ENCODE measurements at regions not wholly inside any gene's neighbourhood (a gene's known extent, or its start where the extent isn't known, plus 50 kb on each side); places are given as distances from the start of the nearest gene placed in this dataset.

DNA sequence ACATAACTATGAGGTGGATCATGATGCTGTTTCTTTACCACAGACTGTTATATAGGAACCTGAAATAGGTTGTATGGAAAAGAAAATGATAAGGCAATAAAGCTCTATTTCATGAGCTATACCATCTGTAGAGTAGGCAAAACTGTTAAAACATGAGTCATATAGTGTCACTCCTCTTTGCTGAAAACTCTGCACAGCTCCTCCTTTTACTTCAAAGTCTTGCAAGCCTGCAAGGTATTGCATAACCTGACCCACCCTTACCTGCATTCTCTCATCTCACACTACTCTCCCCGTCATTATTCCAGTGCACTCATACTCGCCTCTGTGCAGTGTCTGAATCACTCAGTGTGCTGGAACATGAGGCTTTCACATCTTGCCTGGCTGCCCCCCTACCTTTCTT, 790.1 kb downstream of the EFNA5 start:
- DNase-seq (ENCODE audit: low spot score) = no peak

DNA sequence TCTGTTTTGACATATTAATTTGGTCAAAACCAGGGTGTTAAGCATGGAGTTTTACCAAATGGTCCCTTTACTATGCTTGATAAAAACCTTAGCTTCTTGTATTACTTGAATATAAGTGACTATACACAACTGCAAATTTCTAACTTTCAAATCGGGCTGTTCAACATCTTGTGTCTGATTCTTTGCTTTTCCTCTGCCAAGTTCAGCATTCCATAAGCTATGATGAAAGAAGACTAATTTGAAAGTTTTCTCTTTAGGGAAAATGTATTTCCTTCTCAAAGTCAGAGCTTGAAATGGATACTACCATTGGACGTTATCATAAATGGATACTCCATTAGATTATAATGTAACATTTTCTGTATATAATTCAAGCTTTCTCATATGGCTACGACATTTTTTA, 792.9 kb downstream of the EFNA5 start:
- no peak for DNase-seq (ENCODE audit: low spot score)

DNA sequence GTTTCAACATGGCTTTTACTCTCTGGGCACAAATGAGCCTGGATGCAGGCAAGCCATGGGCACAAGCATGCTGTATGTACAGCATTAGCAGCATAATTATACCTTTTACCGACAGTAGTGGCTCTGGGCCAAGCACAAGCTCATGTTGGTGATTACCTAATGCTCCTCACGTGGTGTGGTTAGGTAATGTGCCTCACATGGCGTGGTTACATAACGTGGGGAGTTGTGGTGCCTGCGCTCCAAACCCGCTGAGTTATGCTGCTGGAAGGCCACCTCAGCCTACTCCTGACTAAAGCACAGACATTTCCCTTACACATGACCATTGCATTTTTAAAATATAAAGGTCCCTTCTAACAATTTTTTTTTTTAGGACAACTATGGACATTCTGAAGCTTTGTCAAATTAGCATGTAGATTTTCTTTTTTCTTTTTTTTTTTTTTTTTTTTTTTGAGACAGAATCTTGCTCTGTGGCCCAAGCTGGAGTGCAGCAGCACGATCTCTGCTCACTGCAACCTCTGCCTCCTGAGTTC, 794.0 kb downstream of the EFNA5 start:
- DNase-seq (ENCODE audit: low spot score) = no peak

DNA sequence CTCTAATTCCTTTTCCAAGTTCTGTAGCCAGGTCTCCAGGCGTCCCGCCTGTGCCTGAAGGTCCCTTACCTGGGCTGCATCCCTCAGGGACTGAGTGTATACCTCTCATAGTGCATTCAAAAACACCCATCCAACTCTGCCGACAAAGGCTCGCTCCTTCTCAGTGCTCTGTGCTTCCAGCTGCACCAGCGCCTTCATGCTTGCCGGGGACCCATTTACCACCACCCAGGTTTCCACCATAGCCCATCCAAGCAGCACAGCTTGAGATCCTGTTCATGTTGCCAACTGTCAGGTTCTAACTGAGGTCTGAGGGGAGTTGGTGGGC, 794.5 kb downstream of the EFNA5 start:
- DNase-seq (ENCODE audit: low spot score) = no peak

DNA sequence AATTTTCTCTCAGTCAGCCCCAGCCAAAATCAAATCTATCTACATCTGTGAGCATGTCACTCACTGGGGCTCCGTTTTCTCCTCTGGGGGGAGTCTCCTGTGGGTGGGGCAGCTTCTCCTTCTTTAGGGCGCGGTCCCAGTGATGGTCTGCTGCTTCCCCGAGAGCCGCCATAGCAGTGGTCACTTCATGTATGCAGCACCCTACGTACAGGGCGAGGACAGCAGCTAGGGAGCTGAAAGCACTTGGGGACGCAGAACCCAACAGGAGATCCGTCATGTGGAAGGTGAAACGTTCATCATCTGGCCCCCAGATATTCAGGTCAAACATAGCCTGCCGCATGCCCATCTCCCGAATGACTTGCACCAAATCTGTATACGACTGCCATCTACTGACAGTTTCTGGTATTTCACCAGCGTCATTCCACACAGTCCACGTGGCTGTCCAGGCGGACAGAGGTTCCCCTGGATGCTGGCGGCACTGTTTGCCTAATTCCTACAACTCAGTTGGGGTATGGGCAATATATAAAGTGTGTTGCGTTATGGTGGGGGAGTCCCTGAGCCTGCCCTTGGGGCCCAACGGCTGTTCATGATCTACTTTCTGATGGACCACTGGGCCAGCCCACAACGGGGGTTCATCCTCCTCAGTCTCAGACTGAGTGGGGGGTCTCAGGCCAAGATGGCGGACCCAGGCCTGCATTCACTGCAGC, 795.0 kb downstream of the EFNA5 start:
- peak; percentile 21 for DNase-seq (ENCODE audit: low spot score)

DNA sequence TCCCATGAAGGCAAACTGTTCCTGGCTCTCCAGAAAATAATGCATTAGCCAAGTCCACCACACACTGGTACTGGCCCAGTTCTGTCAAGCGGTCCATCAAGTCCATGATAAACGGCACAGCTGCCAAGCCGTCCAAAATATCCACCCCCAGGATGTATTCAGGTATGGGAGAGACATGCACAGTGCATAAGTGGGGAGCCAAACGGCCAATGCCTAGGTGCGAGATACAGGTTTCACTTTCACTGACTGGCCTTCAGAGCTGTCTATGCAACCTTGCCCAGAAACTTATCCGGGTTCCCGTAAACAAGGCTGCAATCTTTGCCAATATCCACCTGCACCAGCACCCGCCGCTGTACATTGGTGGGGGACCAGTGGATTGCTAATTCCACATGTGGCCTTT, 795.8 kb downstream of the EFNA5 start:
- DNase-seq (ENCODE audit: low spot score) = no peak

DNA sequence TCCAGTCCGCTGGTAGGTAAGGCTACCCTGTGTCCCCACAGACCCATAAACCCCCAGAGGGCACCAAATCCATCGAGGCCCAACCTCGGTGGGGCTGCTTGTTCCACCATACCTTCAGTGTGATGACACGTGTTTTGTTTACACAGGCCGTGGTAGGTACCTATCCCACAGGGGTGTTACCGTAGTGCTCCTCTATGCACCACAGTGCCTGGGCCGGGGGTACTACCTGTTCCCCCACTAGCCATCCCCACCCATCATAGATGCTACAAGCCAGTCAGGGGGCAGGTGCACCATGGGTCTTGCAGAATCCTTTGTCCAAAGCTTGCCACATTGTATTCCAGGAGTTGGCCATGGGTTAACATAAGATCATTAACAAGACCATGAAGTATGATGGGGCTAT, 796.2 kb downstream of the EFNA5 start:
- DNase-seq (ENCODE audit: low spot score) = no peak

DNA sequence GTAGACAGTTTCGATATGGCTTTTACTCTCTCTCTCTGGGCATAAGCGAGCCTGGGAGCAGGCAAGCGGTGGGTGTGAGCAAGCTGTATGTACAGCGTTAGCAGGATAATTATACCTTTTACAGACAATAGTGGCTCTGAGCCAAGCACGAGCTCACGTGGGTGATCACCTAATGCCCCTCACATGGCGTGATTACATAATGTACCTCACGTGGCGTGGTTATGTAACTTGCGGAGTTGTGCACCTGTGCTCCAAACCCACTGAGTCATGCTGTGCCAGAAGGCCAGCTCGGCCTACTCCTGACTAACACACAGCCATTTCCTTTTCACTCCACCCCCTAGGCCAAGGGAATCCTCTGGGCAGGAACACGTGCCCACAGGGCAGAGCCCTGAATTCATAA, 797.2 kb downstream of the EFNA5 start:
- DNase-seq (ENCODE audit: low spot score) = no peak

DNA sequence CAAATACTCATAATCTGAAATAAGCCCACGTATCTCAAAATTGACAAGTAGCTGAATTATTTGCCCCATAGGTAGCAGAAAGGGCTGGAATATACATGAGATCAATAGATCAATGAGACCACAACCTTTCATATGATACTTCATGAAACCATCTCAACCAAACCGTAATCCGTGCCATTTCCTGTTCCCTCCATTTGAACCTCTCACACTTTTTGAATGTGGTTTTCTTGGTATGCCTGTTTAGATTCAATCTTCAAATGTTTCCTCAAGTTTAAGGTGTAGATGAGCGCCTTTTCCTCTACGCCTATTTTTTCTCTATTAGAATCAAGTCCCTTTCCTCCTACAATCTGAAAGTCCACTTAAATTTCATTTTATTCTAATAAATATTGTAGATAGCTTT, 805.5 kb downstream of the EFNA5 start:
- DNase-seq (ENCODE audit: low spot score) = no peak

DNA sequence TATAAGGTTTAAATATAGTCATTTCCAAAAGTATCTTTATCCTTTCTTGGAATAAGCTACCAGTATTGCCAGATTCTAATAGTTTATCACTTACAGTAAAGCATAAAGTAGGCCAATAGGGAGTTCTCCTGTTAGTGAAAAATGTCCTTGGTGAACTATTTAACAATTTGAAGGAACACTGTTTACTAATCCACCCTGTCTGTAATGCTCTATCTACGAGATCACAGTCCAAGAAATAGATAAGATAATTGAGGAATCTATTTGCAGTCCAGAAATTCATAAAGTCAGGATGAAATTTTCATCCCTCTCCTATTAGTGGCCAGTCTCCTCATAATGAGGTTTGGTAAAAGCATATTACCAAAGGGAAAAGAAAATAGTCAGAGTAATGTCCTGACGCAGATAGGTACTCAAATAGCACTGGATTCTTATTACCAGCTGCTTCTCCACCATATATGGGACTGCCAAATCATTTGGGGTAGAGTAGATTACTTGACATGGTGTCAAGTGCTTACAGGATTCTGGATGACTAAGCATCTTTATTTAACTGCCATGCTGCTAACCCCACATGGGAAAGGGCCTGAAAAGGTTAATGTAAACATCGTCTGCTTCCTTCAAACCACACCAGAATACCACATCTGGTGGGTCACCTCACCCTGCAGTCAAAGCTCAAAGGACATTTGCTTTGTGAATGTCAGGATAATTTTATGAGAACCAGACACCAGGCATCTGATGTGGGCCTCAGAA, 808.1 kb downstream of the EFNA5 start:
- DNase-seq (ENCODE audit: low spot score) = no peak

DNA sequence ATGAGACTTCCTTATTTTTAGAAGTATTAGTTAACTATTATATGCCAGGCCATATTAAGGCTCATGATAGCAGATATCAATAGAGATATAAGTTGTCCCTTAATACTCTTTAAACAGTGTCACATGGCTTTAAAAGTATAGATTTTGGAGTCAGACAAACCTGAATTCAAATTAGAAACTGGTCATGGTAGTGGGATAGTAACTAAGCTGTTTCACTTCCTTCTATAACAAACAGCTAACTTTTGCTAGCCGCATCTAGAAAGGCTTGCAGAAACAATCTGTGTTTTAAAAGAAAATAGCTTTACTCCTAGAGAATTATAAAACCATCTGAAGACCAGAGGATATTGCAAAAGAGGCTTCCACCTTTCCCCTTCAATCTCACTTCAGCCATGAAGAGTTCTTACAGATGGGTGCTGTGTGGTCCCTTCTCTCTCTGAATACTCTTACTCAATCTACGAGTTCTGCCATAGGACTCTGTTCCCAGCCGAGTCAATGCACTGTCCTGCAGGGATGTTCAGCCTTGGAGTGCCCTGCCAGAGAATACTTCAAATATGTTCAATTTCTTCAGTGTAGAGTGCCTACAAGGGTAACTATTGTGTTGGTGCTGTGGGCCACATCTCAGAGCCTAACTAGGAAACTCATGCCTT, 810.2 kb downstream of the EFNA5 start:
- peak; percentile 4 for DNase-seq (ENCODE audit: low spot score)

DNA sequence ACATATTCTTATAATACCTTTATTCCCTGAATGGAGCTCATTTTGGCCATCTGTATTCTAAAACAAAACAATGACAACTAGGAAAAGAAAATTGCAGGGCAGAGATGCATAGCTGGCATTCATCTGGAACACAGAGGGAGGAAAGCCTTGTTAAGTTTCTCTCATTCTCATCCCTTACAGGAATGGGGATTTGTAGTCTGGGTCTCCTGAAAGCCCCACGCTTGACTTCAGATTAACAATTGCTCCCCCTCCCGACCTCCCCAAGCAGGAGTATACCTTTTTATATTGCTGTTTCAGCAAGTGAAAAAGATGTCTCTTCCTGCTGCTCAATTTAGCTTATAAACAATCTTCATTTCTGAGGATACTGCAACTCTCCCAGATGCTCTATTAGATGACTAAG, 812.1 kb downstream of the EFNA5 start:
- no peak for DNase-seq (ENCODE audit: low spot score)

DNA sequence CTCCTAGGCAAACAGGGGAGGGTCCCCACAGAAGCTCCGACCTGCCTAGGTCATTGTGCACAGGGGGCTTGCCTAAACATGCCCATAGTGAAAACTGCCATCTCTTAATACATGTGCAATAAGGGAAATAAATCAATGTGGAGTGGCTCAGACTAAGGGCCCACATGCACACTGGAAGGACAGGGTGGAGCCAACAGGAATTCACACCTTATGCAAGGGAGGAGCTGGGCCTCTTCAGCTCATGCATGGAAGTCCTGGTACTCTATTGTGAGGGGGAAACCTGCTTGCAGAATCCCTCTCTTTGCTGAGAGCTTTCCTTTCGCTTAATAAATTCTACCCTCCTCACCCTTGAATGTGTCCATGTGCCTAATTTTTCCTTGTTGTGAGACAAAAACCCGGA, 815.8 kb downstream of the EFNA5 start:
- no peak for DNase-seq (ENCODE audit: low spot score)

DNA sequence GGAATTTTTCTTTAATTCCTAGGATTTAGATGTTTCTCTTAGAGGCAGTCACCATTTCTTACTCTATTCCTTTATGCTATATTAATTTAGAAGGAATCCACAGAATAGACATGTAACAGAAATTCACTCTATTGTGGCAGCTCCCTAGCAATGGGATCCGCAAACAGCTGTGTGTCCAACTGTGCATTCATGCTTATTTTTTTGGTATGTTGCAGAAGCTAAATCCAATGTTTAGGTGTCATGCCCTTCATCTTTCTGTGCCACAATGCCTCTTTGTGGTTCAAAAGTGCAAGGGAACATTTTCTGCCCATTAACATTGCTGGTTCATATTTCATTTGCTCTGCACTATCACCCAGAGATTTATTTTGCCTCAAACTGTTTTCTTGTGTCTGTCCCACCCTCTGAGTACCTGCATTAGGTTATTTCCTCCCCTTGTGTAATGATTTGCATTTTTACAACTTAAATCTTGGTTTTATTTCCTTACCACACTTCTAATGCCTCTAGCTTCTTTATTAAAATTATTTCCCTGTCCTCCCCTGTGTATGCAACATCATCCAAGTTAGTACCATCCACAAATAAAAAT, 816.5 kb downstream of the EFNA5 start:
- DNase-seq (ENCODE audit: low spot score) = no peak

DNA sequence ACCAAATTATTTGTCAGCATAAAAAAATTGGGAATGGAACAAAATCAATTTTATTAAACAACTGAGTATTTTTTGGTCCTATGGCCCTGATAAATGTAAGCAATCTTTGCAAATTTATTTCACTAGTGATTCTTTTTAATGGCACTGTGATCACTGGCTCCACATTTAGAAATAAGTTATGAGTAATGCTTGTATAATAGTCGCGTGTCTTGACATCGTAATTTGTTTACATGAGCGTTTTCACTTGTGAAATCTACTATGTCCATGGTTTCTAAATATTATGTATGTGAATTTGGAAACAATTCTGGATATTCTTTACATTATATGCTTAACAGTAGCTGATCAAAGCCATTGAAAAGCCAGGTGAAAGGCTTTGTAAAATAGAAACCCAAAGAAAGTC, 817.5 kb downstream of the EFNA5 start:
- DNase-seq (ENCODE audit: low spot score) = no peak

DNA sequence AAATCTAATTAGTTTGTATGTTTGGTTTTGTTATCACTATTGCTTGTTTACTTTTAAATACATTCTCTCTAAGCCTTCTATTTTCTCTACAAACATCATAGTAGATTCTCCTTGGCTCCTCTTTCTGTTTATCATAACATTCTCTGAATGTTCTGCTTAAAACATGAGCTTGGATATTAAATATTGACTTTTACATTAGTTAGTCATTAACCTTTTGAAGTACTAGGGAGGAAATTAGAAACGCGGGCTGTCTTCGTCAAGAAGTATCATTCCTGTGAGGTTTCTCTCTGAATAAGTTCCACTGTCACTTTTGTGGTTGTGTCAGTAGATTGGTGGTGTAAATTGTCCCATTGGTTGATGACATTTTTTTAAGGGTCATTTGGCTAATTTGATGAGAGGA, 821.5 kb downstream of the EFNA5 start:
- no peak for DNase-seq (ENCODE audit: low spot score)

DNA sequence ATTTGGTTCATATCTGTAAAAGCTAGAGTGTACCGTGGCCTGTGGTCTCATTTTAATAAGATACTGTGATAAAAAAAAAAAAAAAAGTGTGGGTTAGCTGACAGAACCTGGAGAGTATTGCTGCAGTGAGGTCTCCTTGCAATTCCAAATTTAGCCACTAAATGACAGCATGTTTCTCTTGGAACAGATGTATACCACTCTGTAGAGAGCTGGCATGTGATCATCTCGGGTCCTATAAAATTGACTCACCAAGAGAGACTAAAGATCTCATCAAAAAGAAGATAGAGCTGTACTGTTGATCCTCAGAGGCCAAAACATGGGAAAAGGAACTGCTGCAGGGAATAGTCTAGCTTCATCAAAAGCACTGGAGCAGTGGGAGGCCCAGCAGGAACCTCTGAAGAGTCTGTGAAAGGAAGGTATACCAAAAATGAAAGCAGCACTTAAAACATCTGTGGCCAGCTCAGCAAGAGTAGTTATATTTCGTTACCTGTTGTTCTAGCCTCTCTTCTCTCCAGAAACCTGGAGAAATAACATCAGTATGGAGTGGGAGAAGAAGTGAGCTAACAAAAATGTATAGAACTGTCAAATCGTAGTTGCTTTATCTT, 826.8 kb downstream of the EFNA5 start:
- DNase-seq (ENCODE audit: low spot score) = no peak

DNA sequence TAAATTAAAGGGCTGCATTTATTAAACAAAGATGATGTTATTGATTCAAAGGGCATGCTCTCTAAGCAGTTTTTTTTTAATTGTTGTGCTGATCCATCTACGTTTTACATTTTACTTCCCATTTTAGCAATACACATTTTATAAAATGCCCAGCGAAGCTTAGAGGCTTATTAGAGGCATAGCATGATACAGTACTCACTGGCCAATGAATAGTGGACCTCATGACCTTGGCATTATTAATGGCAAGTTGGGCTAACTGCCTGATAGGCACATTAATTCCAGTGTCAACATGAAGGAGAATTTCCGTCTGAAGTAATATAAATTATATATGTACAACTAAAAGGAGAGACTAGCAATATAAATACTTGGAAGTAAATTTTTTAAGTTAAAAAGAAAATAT, 837.2 kb downstream of the EFNA5 start:
- DNase-seq (ENCODE audit: low spot score) = no peak

DNA sequence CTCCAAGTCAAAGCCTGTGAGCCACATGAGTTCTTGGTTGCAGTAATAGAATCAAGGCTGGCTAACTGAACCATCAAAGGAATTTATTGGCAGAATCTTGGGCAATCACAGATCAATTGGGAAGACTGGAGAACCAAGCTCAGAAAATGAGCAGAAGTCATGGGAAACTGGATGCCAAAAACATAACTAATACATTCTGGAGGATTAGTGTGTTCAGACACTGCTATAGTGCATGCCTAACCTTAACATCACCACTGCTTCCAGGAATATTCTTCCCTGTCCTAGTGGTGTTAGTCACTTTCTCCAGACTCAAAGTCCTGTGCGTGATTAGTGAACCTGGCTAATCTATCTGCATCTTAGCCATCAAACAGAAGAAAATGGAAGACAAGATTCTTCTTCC, 843.7 kb downstream of the EFNA5 start:
- no peak for DNase-seq (ENCODE audit: low spot score)

DNA sequence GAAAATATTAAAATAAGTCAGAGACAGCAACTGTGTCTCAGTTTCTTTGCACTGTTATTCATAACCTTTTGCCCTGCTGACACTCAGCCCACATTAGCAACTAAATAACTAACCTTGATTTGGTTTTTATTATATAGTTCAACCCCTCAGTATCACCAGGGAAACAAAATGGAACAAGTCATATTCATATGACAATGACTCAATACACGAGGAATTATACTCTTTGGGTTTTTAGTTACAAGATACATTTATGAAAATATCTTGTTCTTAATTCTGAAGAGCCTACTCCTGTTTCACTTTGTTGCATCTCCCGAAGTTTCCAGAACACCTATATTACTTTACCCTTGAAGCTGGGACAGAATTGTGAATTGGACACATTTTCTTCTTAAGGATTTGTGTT, 845.4 kb downstream of the EFNA5 start:
- no peak for DNase-seq (ENCODE audit: low spot score)

DNA sequence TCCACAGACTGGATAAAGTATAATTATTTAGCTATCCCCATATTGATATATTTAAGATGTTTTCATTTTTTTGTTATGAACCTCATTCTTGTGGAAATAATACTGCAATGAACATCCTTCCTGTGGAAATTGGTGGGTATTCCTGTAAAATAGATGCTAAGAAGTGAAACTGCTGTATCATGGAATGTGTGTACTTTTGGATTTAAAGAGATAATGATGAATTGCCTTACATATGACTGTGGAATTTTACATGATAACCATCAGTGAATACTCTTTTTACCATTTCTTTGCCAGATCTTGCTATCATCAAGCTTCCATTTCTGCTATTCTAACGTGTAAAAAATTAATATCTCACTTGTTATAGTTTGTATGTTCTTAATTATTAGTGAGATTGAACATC, 847.9 kb downstream of the EFNA5 start:
- no peak for DNase-seq (ENCODE audit: low spot score)

DNA sequence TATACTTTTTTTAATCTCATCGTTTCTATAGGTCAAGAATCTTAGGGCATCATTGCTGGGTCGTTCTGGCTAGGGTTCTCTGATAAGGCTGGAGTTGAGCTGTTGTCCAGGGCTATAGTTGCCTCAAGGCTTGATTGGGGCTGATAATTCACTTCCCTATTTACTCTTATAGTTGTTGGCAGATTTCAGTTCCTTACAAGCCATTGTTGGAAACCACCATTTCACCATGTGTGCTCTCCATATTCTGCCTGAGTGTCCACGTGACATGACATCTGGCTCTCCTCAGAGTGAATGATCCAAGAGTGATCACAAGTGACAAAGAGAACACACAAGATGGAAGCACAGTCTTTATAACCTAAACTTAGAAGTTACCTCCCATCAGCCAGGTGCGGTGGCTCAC, 852.2 kb downstream of the EFNA5 start:
- no peak for DNase-seq (ENCODE audit: low spot score)

DNA sequence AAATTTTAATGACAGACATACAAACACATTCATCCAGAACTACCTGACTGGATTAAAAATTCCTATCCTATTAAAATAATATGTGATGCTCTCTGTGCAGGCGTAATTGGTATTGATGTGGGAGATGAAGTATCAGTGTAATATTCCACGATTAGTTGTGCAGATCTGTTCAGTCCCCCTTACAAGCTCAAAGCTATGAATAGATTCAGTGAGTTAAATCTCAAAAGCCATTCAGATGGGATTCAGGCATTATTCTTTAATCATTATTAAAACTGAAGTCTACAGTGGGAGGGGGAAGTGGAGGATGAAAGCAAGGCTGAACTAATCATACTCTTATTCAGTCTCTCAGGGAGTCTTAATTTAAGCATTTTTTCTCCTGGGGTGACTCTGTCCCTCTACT, 855.8 kb downstream of the EFNA5 start:
- no peak for DNase-seq (ENCODE audit: low spot score)

Data from pons (tissue), 1 donor.